ENCODE measurements at regions not wholly inside any gene's neighbourhood (a gene's known extent, or its start where the extent isn't known, plus 50 kb on each side); places are given as distances from the start of the nearest gene placed in this dataset.

DNA sequence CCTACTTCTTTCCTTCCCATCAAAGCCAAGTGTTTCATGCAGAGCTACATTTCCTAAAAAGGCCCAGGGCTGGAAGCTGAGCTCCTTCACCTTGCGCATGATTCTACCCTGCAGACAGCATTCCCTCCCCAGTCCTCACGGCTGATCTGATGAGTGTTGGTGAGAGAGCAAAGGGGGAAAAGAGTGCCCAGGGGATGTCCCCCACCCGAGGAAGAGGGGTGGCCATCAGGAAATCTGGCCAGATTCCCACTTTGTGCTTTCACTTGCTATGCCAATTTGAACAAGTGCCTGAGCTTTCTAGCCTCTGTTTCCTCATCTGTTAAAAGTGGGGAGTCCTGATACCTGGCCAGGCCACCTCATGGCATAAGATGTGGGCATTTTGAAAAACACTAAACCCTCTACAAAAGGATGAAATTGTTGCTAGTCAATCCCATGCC lies 231.0 kb upstream of the TLE3 start:
- TF ChIP-seq, protein P1, sequence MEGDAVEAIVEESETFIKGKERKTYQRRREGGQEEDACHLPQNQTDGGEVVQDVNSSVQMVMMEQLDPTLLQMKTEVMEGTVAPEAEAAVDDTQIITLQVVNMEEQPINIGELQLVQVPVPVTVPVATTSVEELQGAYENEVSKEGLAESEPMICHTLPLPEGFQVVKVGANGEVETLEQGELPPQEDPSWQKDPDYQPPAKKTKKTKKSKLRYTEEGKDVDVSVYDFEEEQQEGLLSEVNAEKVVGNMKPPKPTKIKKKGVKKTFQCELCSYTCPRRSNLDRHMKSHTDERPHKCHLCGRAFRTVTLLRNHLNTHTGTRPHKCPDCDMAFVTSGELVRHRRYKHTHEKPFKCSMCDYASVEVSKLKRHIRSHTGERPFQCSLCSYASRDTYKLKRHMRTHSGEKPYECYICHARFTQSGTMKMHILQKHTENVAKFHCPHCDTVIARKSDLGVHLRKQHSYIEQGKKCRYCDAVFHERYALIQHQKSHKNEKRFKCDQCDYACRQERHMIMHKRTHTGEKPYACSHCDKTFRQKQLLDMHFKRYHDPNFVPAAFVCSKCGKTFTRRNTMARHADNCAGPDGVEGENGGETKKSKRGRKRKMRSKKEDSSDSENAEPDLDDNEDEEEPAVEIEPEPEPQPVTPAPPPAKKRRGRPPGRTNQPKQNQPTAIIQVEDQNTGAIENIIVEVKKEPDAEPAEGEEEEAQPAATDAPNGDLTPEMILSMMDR (IDR thresholded peaks at IDR 0.05), result no peak

DNA sequence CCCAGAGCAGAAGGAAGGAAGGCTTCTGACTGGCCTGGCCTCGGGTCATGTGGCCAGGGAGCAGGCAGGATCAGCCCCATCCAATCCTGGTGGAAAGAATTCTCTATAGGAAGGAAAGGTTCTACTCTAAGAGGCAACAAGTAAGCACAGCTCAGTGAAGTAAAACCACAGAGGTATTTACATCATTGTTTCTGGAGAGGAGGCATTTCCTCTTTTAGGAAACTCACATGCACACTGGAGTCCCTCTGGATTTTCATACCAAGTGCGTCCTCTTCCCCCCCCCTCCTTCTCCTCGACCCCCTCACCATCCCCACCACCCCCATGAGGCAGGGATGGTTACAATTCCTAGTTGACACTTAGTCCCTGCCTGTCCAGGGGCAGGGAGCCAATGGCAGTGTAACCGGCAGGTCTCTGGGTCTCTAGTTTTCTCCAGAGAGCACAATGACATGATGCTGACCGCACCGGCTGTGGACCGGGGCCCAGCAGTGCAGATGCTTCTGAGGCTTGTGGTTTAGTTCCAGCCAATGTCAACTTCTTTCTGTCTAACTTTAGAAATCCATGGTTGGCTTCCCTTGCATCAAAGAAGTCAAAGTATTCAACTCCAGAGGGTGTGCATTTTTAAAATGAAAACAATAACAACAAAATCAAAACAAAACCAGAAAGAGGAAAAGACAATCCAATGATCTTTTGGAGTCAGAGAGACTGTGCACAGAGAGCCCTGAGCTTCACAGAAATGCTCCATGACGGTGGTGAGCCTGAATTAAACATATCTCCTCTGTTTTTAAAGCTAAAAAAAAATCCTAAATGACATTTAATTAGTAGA lies 230.3 kb upstream of the TLE3 start:
- TF ChIP-seq, protein P1 (IDR thresholded peaks at IDR 0.05), result no peak

DNA sequence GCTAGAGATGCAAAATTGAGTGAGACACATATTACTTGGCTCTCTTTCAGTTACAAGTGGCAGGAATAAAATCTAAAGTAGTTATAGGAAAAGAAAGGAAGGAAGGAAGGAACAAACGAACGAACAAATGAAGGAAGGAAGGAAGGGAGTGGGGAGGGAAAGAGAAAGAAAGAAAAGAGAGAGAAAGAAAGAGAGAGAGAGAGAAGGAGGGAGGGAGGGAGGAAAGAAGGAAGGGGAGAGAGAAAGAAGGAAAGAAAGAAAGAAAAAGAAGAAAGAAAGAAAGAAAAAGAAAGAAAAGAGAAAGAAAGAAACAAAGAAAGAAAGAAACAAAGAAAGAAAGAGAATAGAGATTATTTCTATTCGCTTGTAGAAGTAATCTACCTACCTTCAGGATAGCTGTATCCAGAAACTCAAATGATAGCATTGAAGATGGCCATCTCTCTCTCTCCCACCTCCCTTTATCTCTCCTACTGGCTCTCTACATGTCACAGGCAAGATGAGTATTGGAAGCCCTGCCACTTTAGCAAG lies 229.7 kb upstream of the TLE3 start:
- TF ChIP-seq, protein P1 (IDR thresholded peaks at IDR 0.05), result no peak

DNA sequence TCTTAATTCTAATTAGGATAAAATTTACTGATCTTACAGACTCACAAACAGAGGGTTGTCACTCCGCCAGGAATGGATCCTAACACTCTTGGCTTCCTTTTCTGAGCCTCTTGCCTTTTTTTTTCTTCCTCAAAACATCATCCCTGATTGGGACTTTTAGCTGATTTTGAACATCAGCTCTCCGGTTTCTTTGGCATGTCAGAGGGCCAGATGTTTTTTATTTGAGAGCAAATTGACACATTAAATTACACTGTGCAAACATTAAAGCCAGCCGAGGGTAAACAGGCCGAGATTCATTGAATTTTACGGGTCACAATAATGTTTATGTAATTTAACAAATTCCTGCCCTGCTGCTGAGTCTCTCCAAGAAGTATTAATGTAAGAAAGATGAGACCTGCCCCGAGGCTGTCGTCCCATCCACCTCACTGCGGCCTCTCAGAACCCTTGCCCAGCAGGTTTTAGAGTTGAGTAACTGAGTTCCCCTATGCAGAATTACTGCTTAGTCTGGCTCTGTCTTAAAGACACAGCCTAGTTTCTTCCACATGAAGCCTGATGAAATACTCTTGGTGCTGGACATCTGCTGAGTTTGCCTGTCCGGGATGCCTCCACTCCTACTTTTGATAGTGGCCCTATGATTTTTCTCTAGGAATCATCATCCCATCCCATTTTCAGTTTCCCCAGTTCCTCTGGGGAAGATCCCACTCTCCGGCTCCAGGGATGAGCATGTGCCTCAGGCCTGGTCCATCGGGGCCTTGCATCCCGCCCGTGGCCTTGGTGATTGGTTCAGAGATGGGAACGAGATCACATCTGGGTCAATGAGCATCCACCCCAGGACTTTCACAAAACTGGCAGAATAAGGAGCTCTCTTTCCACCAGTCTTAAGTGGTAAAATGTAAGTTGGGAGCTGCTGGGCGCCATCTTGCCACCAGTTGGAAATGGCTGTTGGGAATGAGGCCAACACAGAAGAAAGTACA lies 226.6 kb upstream of the TLE3 start:
- TF ChIP-seq, protein P1 (IDR thresholded peaks at IDR 0.05), result no peak

DNA sequence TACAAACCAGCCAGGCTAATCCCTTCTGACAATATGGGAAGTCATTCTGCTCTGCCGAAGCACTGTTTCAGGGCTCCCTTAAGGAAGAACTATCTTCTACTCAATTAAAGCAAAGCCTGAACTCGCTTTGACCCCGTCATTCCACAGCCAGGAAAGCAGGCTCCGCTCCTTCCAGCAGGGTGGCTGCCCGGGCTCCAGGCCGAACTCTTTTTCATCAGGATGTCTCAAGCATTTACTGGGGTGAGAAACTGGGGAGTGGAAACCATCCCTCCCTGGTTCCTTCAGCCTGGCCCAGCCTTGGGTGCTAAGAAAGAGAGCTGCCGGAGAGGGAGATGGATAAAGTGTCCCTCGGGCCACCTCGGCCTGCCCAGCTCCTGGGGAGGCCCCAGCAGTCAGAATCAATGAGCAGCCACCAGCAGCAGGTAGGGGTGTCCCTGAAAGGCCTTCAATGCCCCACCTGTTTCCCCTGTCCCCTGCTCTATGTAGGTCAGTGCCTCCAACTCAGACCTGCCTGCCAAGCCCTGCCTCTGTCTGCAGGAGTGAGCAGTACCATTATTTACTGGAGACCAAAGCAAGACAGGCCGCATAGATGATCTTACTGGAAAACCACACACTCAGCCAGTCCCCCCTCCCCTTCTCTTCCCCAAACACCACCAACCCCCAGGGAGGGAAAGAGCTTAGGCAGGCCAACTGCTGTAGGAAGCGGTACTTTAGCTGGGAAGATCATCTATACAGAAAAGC lies 225.6 kb upstream of the TLE3 start:
- TF ChIP-seq, protein P1 (IDR thresholded peaks at IDR 0.05), result no peak

DNA sequence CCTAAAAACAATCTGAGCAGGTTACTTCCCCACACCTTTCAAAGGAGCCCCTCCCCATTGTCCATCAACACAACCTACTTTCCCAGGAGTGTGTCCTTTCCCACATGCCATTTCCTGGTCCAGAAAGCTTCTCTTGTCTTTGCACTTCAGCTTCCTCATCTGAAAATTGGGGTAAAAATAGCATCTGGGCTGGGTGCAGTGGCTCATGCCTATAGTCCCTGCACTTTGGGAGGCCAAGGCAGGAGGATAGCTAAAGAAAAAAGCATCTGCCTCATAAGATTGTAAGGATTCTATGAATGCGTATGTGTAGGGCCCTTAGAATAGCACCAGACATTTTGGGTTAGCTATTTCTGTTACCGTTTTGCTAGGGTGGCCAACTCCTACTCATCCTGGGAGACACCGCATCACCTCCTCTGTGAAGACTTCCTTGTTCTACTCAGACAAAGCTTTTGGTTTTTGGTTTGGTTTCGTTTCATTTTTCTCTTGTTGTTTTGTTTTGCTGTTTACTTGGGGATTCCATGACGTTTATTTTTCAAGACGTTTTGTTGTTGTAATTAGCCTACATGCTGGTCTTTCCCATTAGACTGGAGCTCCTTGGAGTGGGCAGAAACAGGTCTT lies 224.4 kb upstream of the TLE3 start:
- TF ChIP-seq, protein P1 (IDR thresholded peaks at IDR 0.05), result no peak

Measured in LNCAP (cell line).